ENCODE measurements at regions not wholly inside any gene's neighbourhood (a gene's known extent, or its start where the extent isn't known, plus 50 kb on each side); places are given as distances from the start of the nearest gene placed in this dataset.

DNA sequence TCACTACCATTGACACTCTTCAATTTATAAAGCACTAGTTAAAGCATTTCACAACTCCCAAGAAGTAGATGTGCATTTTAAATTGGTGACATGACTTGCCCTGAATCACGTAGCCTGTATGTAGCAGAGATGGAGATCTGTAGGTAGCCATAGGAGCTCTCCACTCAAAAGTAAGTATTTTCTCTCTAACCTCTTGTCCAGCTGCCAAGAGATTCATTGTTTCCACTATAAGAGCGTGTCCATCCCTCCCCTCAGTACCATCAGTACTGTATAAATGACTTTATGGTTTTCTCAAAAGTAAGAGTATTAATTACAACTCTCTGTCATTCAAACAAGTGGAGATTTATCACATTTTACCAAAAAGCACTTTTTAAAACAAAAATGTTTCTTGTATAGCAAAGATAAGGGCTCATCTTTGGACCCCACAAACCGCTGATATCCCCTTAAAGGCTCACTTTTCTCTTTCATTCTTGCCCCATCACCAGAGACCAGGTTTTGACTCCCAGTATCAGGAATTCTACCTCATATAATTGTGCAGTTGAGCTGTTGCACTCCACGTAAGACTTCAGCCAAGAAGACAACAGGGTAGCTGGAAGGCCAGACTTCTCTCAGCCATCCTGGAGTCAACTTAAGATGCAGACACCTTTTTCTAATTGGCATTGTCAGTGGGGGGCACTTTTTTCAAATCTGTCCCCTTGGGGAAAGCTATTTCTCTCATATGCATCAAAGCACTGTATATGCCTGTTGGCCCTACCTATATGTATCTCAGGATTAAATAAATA, 78.0 kb upstream of the GALNT5 start:
- Histone ChIP-seq H4K20me1 (ENCODE audit: insufficient read depth) (no peaks in the 10 kb centered on the region), H3K27me3 (ENCODE audit: insufficient read depth, low read depth) (no peaks in the 10 kb centered on the region), H3K4me3 (IDR thresholded peaks at IDR 0.05; ENCODE audit: insufficient read depth, low read depth, low read length) (no peak overlapping the region), H3K79me2 (ENCODE audit: insufficient read depth, low read depth) (no peaks in the 10 kb centered on the region), H3K9ac (no peak overlapping the region), H3K4me1 (ENCODE audit: low read depth, poor library complexity, severe bottlenecking) (peaks cover 25% of the 10 kb centered on the region), H3K4me2 (no peak overlapping the region), H3K36me3 (ENCODE audit: insufficient read depth) (no peaks in the 10 kb centered on the region), H3K27ac (no peak overlapping the region), H2AFZ (ENCODE audit: low read depth) (no peak overlapping the region)
- TF ChIP-seq, protein P1, sequence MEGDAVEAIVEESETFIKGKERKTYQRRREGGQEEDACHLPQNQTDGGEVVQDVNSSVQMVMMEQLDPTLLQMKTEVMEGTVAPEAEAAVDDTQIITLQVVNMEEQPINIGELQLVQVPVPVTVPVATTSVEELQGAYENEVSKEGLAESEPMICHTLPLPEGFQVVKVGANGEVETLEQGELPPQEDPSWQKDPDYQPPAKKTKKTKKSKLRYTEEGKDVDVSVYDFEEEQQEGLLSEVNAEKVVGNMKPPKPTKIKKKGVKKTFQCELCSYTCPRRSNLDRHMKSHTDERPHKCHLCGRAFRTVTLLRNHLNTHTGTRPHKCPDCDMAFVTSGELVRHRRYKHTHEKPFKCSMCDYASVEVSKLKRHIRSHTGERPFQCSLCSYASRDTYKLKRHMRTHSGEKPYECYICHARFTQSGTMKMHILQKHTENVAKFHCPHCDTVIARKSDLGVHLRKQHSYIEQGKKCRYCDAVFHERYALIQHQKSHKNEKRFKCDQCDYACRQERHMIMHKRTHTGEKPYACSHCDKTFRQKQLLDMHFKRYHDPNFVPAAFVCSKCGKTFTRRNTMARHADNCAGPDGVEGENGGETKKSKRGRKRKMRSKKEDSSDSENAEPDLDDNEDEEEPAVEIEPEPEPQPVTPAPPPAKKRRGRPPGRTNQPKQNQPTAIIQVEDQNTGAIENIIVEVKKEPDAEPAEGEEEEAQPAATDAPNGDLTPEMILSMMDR (conservative IDR thresholded peaks at IDR 0.05; ENCODE audit: low read depth, low read length) = no peak

DNA sequence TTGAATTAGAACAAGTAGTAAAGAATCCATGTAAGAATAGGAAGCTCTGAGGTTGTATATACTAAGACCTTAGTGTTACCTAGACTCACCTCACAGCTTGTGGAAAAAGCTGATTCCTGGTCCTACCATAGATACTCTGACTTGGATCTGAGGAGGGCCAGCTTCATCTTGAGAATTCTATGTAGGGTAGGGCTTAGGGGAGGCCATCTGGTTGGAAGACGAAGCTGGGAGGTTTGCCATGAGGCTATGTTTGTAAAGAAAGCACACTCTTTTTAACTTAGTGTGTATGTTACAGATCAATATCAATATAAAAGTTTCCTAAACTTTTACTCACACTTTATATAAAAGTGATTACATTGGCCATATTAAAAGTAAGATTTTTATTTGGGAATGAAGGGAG, 77.1 kb upstream of the GALNT5 start:
- peaks cover 20% of the 10 kb centered on the region for H3K4me1 ChIP-seq (ENCODE audit: low read depth, poor library complexity, severe bottlenecking)
- no peaks in the 10 kb centered on the region for H3K36me3 ChIP-seq (ENCODE audit: insufficient read depth)
- no peak overlapping the region for H3K27ac ChIP-seq
- no peak overlapping the region for H2AFZ ChIP-seq (ENCODE audit: low read depth)
- H3K79me2 ChIP-seq (ENCODE audit: insufficient read depth, low read depth) = no peaks in the 10 kb centered on the region
- no peak overlapping the region for H3K4me3 ChIP-seq (IDR thresholded peaks at IDR 0.05; ENCODE audit: insufficient read depth, low read depth, low read length)
- H3K4me2 ChIP-seq = no peak overlapping the region
- TF ChIP-seq, protein P1 (conservative IDR thresholded peaks at IDR 0.05; ENCODE audit: low read depth, low read length) = no peak
- H3K27me3 ChIP-seq (ENCODE audit: insufficient read depth, low read depth) = no peaks in the 10 kb centered on the region
- no peak overlapping the region for H3K9ac ChIP-seq
- H4K20me1 ChIP-seq (ENCODE audit: insufficient read depth) = no peaks in the 10 kb centered on the region

DNA sequence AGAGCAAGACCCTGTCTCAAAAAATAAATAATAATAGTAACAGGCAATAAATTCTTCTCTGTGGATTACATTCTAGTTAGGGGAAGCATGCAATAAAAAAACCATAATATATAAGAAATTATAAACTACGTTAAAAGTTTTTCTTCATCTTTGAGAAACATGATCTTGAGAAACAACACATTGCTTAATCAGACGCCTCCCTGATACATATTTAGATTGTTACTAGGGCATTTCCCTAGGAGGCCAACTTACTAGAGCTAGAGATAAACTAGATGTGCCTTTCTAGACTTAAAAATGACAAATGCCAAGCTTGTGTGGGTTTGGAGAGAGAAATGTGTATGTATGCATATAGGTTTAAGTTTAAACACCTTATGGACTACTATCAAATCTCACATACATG, 76.3 kb upstream of the GALNT5 start:
- Histone ChIP-seq H3K27me3 (ENCODE audit: insufficient read depth, low read depth) (no peaks in the 10 kb centered on the region), H2AFZ (ENCODE audit: low read depth) (no peak overlapping the region)
- TF ChIP-seq, protein P1 (conservative IDR thresholded peaks at IDR 0.05; ENCODE audit: low read depth, low read length) = no peak

DNA sequence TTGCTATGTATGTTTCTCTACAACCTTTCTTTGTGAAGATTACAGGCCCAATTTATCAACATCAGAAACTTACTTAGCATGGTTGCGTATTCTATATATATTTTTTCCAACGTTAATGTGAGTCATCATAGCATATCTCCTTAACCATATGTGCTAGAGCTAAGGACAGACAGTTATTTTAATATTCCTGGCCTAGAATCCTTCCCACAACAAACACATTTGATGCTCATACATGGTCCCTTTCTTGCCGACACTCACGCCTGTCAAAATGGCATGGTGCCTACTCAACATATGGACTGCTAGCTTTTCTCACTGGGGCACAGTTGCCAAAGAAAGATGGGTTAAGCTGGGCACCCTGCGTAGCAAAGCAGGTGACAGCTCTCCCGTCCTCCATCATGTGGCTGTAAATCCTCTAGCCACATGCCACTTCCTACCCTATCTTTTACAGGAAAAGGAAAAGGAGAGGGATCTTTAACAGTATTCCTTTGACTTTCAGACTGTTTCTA, 75.2 kb upstream of the GALNT5 start:
- Histone ChIP-seq H3K4me2 (no peak overlapping the region), H3K27ac (no peak overlapping the region), H3K27me3 (ENCODE audit: insufficient read depth, low read depth) (no peaks in the 10 kb centered on the region), H3K79me2 (ENCODE audit: insufficient read depth, low read depth) (no peaks in the 10 kb centered on the region), H3K4me1 (ENCODE audit: low read depth, poor library complexity, severe bottlenecking) (peaks cover 4% of the 10 kb centered on the region), H4K20me1 (ENCODE audit: insufficient read depth) (no peaks in the 10 kb centered on the region), H3K36me3 (ENCODE audit: insufficient read depth) (no peaks in the 10 kb centered on the region), H3K9ac (no peak overlapping the region), H3K4me3 (IDR thresholded peaks at IDR 0.05; ENCODE audit: insufficient read depth, low read depth, low read length) (no peak overlapping the region), H2AFZ (ENCODE audit: low read depth) (no peak overlapping the region)
- TF ChIP-seq, protein P1 (conservative IDR thresholded peaks at IDR 0.05; ENCODE audit: low read depth, low read length) = no peak

More for the DNA sequence above, 76.3 kb upstream of the GALNT5 start:
- Histone ChIP-seq H3K9ac (no peak overlapping the region), H3K79me2 (ENCODE audit: insufficient read depth, low read depth) (no peaks in the 10 kb centered on the region), H3K4me1 (ENCODE audit: low read depth, poor library complexity, severe bottlenecking) (peaks cover 11% of the 10 kb centered on the region), H3K36me3 (ENCODE audit: insufficient read depth) (no peaks in the 10 kb centered on the region), H3K4me3 (IDR thresholded peaks at IDR 0.05; ENCODE audit: insufficient read depth, low read depth, low read length) (no peak overlapping the region), H4K20me1 (ENCODE audit: insufficient read depth) (no peaks in the 10 kb centered on the region), H3K4me2 (no peak overlapping the region), H3K27ac (no peak overlapping the region)

Measured in KMS-11 (cell line).